ENCODE measurements at regions not wholly inside any gene's neighbourhood (a gene's known extent, or its start where the extent isn't known, plus 50 kb on each side); places are given as distances from the start of the nearest gene placed in this dataset.

GRCh38 chr1:229753764-229754551 is 127.9 kb downstream of the URB2 start:
- H3K9me3 ChIP-seq (ENCODE audit: low read depth, low read length) = no peaks in the 10 kb centered on the region
- H3K27me3 ChIP-seq (ENCODE audit: insufficient read depth, low read length) = no peaks in the 10 kb centered on the region
- H3K4me1 ChIP-seq (ENCODE audit: insufficient read depth, low read length) = no peaks in the 10 kb centered on the region
- no peak overlapping the region for H3K4me3 ChIP-seq (ENCODE audit: low read length)

- Histone ChIP-seq H3K9me3 (ENCODE audit: low read depth, low read length) (no peaks in the 10 kb centered on the region), H3K4me3 (ENCODE audit: low read length) (no peak overlapping the region), H3K27me3 (ENCODE audit: insufficient read depth, low read length) (no peaks in the 10 kb centered on the region), H3K4me1 (ENCODE audit: insufficient read depth, low read length) (no peaks in the 10 kb centered on the region)
Observed at GRCh38 chr1:229756666-229757065, 130.6 kb downstream of the URB2 start.

- no peak overlapping the region for H3K4me3 ChIP-seq (ENCODE audit: low read length)
- H3K27me3 ChIP-seq (ENCODE audit: insufficient read depth, low read length) = no peaks in the 10 kb centered on the region
- H3K9me3 ChIP-seq (ENCODE audit: low read depth, low read length) = no peaks in the 10 kb centered on the region
- no peaks in the 10 kb centered on the region for H3K4me1 ChIP-seq (ENCODE audit: insufficient read depth, low read length)
Observed at GRCh38 chr1:229757226-229757625, 131.2 kb downstream of the URB2 start.

- Histone ChIP-seq H3K4me3 (ENCODE audit: low read length) (no peak overlapping the region), H3K4me1 (ENCODE audit: insufficient read depth, low read length) (no peaks in the 10 kb centered on the region), H3K27me3 (ENCODE audit: insufficient read depth, low read length) (no peaks in the 10 kb centered on the region), H3K9me3 (ENCODE audit: low read depth, low read length) (no peaks in the 10 kb centered on the region)
Observed at GRCh38 chr1:229758101-229759036, 132.3 kb downstream of the URB2 start.

- no peaks in the 10 kb centered on the region for H3K27me3 ChIP-seq (ENCODE audit: insufficient read depth, low read length)
- H3K4me1 ChIP-seq (ENCODE audit: insufficient read depth, low read length) = no peaks in the 10 kb centered on the region
Observed at GRCh38 chr1:229759037-229759435, 133.0 kb downstream of the URB2 start.

GRCh38 chr1:229759586-229759985 is 133.5 kb downstream of the URB2 start:
- H3K4me1 ChIP-seq (ENCODE audit: insufficient read depth, low read length) = no peaks in the 10 kb centered on the region
- no peaks in the 10 kb centered on the region for H3K9me3 ChIP-seq (ENCODE audit: low read depth, low read length)
- H3K27me3 ChIP-seq (ENCODE audit: insufficient read depth, low read length) = no peaks in the 10 kb centered on the region
- H3K4me3 ChIP-seq (ENCODE audit: low read length) = no peak overlapping the region

More at GRCh38 chr1:229759037-229759435, 133.0 kb downstream of the URB2 start:
- Histone ChIP-seq H3K9me3 (ENCODE audit: low read depth, low read length) (no peaks in the 10 kb centered on the region), H3K4me3 (ENCODE audit: low read length) (no peak overlapping the region)

GRCh38 chr1:229760478-229760996 is 134.5 kb downstream of the URB2 start:
- Histone ChIP-seq H3K9me3 (ENCODE audit: low read depth, low read length) (no peaks in the 10 kb centered on the region), H3K4me1 (ENCODE audit: insufficient read depth, low read length) (no peaks in the 10 kb centered on the region), H3K27me3 (ENCODE audit: insufficient read depth, low read length) (peaks cover 2% of the 10 kb centered on the region), H3K4me3 (ENCODE audit: low read length) (no peak overlapping the region)

- H3K9me3 ChIP-seq (ENCODE audit: low read depth, low read length) = no peaks in the 10 kb centered on the region
- peaks cover 2% of the 10 kb centered on the region for H3K27me3 ChIP-seq (ENCODE audit: insufficient read depth, low read length)
- H3K4me1 ChIP-seq (ENCODE audit: insufficient read depth, low read length) = no peaks in the 10 kb centered on the region
- H3K4me3 ChIP-seq (ENCODE audit: low read length) = no peak overlapping the region
Observed at GRCh38 chr1:229762891-229763290, 136.8 kb downstream of the URB2 start.

- Histone ChIP-seq H3K4me3 (ENCODE audit: low read length) (no peak overlapping the region), H3K27me3 (ENCODE audit: insufficient read depth, low read length) (peaks cover 2% of the 10 kb centered on the region), H3K4me1 (ENCODE audit: insufficient read depth, low read length) (no peaks in the 10 kb centered on the region), H3K9me3 (ENCODE audit: low read depth, low read length) (no peaks in the 10 kb centered on the region)
Observed at GRCh38 chr1:229768232-229768631, 142.2 kb downstream of the URB2 start.

- H3K27me3 ChIP-seq (ENCODE audit: insufficient read depth, low read length) = peaks cover 2% of the 10 kb centered on the region
- no peak overlapping the region for H3K4me3 ChIP-seq (ENCODE audit: low read length)
- no peaks in the 10 kb centered on the region for H3K9me3 ChIP-seq (ENCODE audit: low read depth, low read length)
- H3K4me1 ChIP-seq (ENCODE audit: insufficient read depth, low read length) = no peaks in the 10 kb centered on the region
Observed at GRCh38 chr1:229769006-229769405, 143.0 kb downstream of the URB2 start.

- Histone ChIP-seq H3K4me1 (ENCODE audit: insufficient read depth, low read length) (no peaks in the 10 kb centered on the region), H3K27me3 (ENCODE audit: insufficient read depth, low read length) (peaks cover 2% of the 10 kb centered on the region), H3K4me3 (ENCODE audit: low read length) (no peak overlapping the region), H3K9me3 (ENCODE audit: low read depth, low read length) (no peaks in the 10 kb centered on the region)
Observed at GRCh38 chr1:229769809-229770208, 143.8 kb downstream of the URB2 start.

- H3K4me1 ChIP-seq (ENCODE audit: insufficient read depth, low read length) = no peaks in the 10 kb centered on the region
- no peaks in the 10 kb centered on the region for H3K27me3 ChIP-seq (ENCODE audit: insufficient read depth, low read length)
- no peak overlapping the region for H3K4me3 ChIP-seq (ENCODE audit: low read length)
- H3K9me3 ChIP-seq (ENCODE audit: low read depth, low read length) = no peaks in the 10 kb centered on the region
Observed at GRCh38 chr1:229778794-229779193, 152.7 kb downstream of the URB2 start.

- H3K4me1 ChIP-seq (ENCODE audit: insufficient read depth, low read length) = no peaks in the 10 kb centered on the region
- no peak overlapping the region for H3K4me3 ChIP-seq (ENCODE audit: low read length)
- H3K27me3 ChIP-seq (ENCODE audit: insufficient read depth, low read length) = no peaks in the 10 kb centered on the region
- no peaks in the 10 kb centered on the region for H3K9me3 ChIP-seq (ENCODE audit: low read depth, low read length)
Observed at GRCh38 chr1:229781453-229781852, 155.4 kb downstream of the URB2 start.

- Histone ChIP-seq H3K9me3 (ENCODE audit: low read depth, low read length) (no peaks in the 10 kb centered on the region), H3K27me3 (ENCODE audit: insufficient read depth, low read length) (no peaks in the 10 kb centered on the region), H3K4me3 (ENCODE audit: low read length) (no peak overlapping the region), H3K4me1 (ENCODE audit: insufficient read depth, low read length) (no peaks in the 10 kb centered on the region)
Observed at GRCh38 chr1:229782469-229782868, 156.4 kb downstream of the URB2 start.

- H3K4me1 ChIP-seq (ENCODE audit: insufficient read depth, low read length) = no peaks in the 10 kb centered on the region
- H3K9me3 ChIP-seq (ENCODE audit: low read depth, low read length) = no peaks in the 10 kb centered on the region
- no peak overlapping the region for H3K4me3 ChIP-seq (ENCODE audit: low read length)
- H3K27me3 ChIP-seq (ENCODE audit: insufficient read depth, low read length) = no peaks in the 10 kb centered on the region
Observed at GRCh38 chr1:229784834-229785233, 158.8 kb downstream of the URB2 start.
